Suprapubic skin (tissue), 4 donors: ENCODE measurements at regions not wholly inside any gene's neighbourhood (a gene's known extent, or its start where the extent isn't known, plus 50 kb on each side); places are given as distances from the start of the nearest gene placed in this dataset.

Experiments
- DNase-seq, 2 donors: peaks; one replicate each; pipeline ENCODE4 v3.0.0-alpha.2; 2019; ENCODE audit warnings: low spot score in 2 of 2
- H3K27ac ChIP-seq: fragments of 200-600 bp; sonication (generic); one replicate; pipeline ENCODE4 v1.5.1; 2019
- H3K27me3 ChIP-seq: fragments of 200-600 bp; sonication (generic); one replicate; pipeline ENCODE4 v1.5.1; 2019
- H3K36me3 ChIP-seq: fragments of 200-600 bp; sonication (generic); one replicate; pipeline ENCODE4 v1.5.1; 2019
- H3K4me1 ChIP-seq: fragments of 200-600 bp; sonication (generic); one replicate; pipeline ENCODE4 v1.5.1; 2019
- H3K4me3 ChIP-seq: fragments of 200-600 bp; sonication (generic); one replicate; pipeline ENCODE4 v1.5.1; 2019; ENCODE audit warnings: mild to moderate bottlenecking
- H3K9me3 ChIP-seq: fragments of 200-600 bp; sonication (generic); one replicate; pipeline ENCODE4 v1.5.1; 2019
- CTCF ChIP-seq, 2 donors: fragments of 200-600 bp in 1 of 2; fragments of 450-650 bp in 1 of 2; sonication (generic) in 1 of 2; IDR thresholded peaks; one replicate each; pipeline ENCODE4 v1.5.1; 2016 to 2019; ENCODE audit warnings: antibody characterized with exemption in 2 of 2, mild to moderate bottlenecking in 1 of 2, moderate library complexity in 1 of 2
- EP300 ChIP-seq: sonication (generic); formaldehyde crosslinking; IDR thresholded peaks from one replicate; pipeline ENCODE4 v1.6.1; 2017; ENCODE audit warnings: antibody characterized with exemption
- POLR2A ChIP-seq, 2 donors: fragments of 450-650 bp; IDR thresholded peaks; one replicate each; pipeline ENCODE4 v1.6.1; 2017; ENCODE audit warnings: antibody characterized with exemption in 2 of 2, mild to moderate bottlenecking in 2 of 2, moderate library complexity in 2 of 2
- POLR2AphosphoS5 ChIP-seq, 3 donors: sonication (generic); formaldehyde crosslinking; IDR thresholded peaks; one replicate each; pipeline ENCODE4 v1.6.1; 2017; ENCODE audit warnings: antibody characterized with exemption in 3 of 3
- WGBS: methylation state at CpG from one replicate; pipeline ENCODE4 v1.1.5; 2018; 5-methylcytosine and 5-hydroxymethylcytosine counted together

GRCh38 chr15:70269311-70269911, 171.7 kb upstream of the TLE3 start:
- no peak overlapping the region for H3K4me3 ChIP-seq
- no peaks in the 10 kb centered on the region for H3K27me3 ChIP-seq
- 100% methylated on average over 4 of the region's 9 CpGs for WGBS
- peaks cover 42% of the 10 kb centered on the region for H3K4me1 ChIP-seq
- no peak overlapping the region for H3K27ac ChIP-seq
- H3K9me3 ChIP-seq = no peaks in the 10 kb centered on the region
- TF ChIP-seq EP300 (no peak), POLR2A (IDR thresholded peaks at IDR 0.05) (no peak), POLR2AphosphoS5 (IDR thresholded peaks at IDR 0.05) (no peak), CTCF (IDR thresholded peaks at IDR 0.05) (no peak)
- DNase-seq = no peak
- no peaks in the 10 kb centered on the region for H3K36me3 ChIP-seq

GRCh38 chr15:70268698-70269251, 171.1 kb upstream of the TLE3 start:
- Histone ChIP-seq H3K4me1 (peaks cover 48% of the 10 kb centered on the region), H3K27ac (no peak overlapping the region)

GRCh38 chr15:70267879-70268278, 170.2 kb upstream of the TLE3 start:
- TF ChIP-seq POLR2A (IDR thresholded peaks at IDR 0.05) = no peak
- no peak for TF ChIP-seq EP300
- TF ChIP-seq CTCF (IDR thresholded peaks at IDR 0.05) = no peak
- TF ChIP-seq POLR2AphosphoS5 (IDR thresholded peaks at IDR 0.05) = no peak
- peaks cover 52% of the 10 kb centered on the region for H3K4me1 ChIP-seq
- 90% methylated on average over 6 of the region's 6 CpGs for WGBS

More at GRCh38 chr15:70268698-70269251, 171.1 kb upstream of the TLE3 start:
- H3K27me3 ChIP-seq = no peaks in the 10 kb centered on the region
- no peak overlapping the region for H3K4me3 ChIP-seq
- TF ChIP-seq CTCF (IDR thresholded peaks at IDR 0.05) (no peak), EP300 (no peak), POLR2AphosphoS5 (IDR thresholded peaks at IDR 0.05) (no peak), POLR2A (IDR thresholded peaks at IDR 0.05) (no peak)
- no peaks in the 10 kb centered on the region for H3K9me3 ChIP-seq
- WGBS = 77% methylated on average over 18 of the region's 18 CpGs
- no peaks in the 10 kb centered on the region for H3K36me3 ChIP-seq
- DNase-seq = no peak

GRCh38 chr15:70267306-70267705, 169.6 kb upstream of the TLE3 start:
- 94% methylated on average over 2 of the region's 2 CpGs for WGBS

More at GRCh38 chr15:70267879-70268278, 170.2 kb upstream of the TLE3 start:
- no peak for DNase-seq
- Histone ChIP-seq H3K4me3 (no peak overlapping the region), H3K9me3 (no peaks in the 10 kb centered on the region), H3K27me3 (no peaks in the 10 kb centered on the region), H3K36me3 (no peaks in the 10 kb centered on the region), H3K27ac (no peak overlapping the region)

More at GRCh38 chr15:70267306-70267705, 169.6 kb upstream of the TLE3 start:
- Histone ChIP-seq H3K9me3 (no peaks in the 10 kb centered on the region), H3K4me1 (peaks cover 52% of the 10 kb centered on the region), H3K36me3 (no peaks in the 10 kb centered on the region), H3K27ac (no peak overlapping the region), H3K27me3 (no peaks in the 10 kb centered on the region), H3K4me3 (no peak overlapping the region)
- no peak for DNase-seq
- TF ChIP-seq POLR2A (IDR thresholded peaks at IDR 0.05) (no peak), CTCF (IDR thresholded peaks at IDR 0.05) (no peak), EP300 (no peak), POLR2AphosphoS5 (IDR thresholded peaks at IDR 0.05) (no peak)
